ENCODE measurements at regions not wholly inside any gene's neighbourhood (a gene's known extent, or its start where the extent isn't known, plus 50 kb on each side); places are given as distances from the start of the nearest gene placed in this dataset.

DNA sequence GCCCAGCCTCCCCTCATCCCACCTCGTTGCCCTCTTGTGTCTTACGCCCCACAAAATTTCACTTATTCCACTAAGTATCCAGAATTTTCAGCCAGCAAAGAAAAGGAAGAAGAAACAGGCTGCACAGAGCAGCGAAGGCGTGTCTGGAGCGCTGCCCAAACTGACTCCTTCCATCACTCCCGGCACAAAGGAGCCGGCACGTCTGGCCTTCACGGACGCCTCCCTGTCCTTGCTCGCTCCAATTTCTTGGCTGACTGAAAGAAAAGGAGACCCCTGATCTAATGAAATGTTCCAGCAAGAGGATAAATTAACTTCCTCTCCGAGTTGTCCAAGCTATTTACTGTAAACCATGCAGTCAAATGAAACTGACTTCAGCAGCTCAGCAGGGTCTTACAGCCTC, 152.3 kb upstream of the CDH4 start:
- TF ChIP-seq CTCF (conservative IDR thresholded peaks at IDR 0.05; ENCODE audit: low read depth, low read length) (no peak), FOS (IDR thresholded peaks at IDR 0.05; ENCODE audit: low read depth, low read length) (no peak), RFX5 (IDR thresholded peaks at IDR 0.05; ENCODE audit: low read depth, low read length) (no peak), POLR2A (IDR thresholded peaks at IDR 0.05; ENCODE audit: low read depth, low read length) (no peak), MAZ (IDR thresholded peaks at IDR 0.05; ENCODE audit: borderline replicate concordance, low read depth, low read length) (no peak), BHLHE40 (IDR thresholded peaks at IDR 0.05; ENCODE audit: low read depth, low read length) (no peak)
- TF ChIP-seq, protein P1, sequence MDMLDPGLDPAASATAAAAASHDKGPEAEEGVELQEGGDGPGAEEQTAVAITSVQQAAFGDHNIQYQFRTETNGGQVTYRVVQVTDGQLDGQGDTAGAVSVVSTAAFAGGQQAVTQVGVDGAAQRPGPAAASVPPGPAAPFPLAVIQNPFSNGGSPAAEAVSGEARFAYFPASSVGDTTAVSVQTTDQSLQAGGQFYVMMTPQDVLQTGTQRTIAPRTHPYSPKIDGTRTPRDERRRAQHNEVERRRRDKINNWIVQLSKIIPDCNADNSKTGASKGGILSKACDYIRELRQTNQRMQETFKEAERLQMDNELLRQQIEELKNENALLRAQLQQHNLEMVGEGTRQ (IDR thresholded peaks at IDR 0.05; ENCODE audit: low read depth, low read length): no peak
